Calu3 (cell line): ENCODE measurements at regions not wholly inside any gene's neighbourhood (a gene's known extent, or its start where the extent isn't known, plus 50 kb on each side); places are given as distances from the start of the nearest gene placed in this dataset.

ENCODE experiments used
- BruUV-seq: library from RNA; stranded (reverse); fragments of 400-500 nt; replicated peaks from 2 replicates; lab custom pipeline; 2021; lab: Mats Ljungman, UMichigan
- CTCF ChIA-PET: fragments of 300-600 bp; sonication (Branson Sonifier 250); formaldehyde crosslinking; loops from one replicate; lab custom pipeline; 2022; ENCODE audit warnings: antibody characterized with exemption; lab: Charles Lee
- DNase-seq: peaks from one replicate; pipeline ENCODE4 v3.0.0; 2022
- H3K27ac Mint-ChIP-seq: one replicate; pipeline ENCODE4 v1.8.0; 2022; ENCODE audit warnings: mixed read lengths; ENCODE audit not compliant: unreplicated experiment
- H3K27me3 Mint-ChIP-seq: one replicate; pipeline ENCODE4 v1.8.0; 2022; ENCODE audit warnings: mixed read lengths; ENCODE audit not compliant: unreplicated experiment
- H3K36me3 Mint-ChIP-seq: one replicate; pipeline ENCODE4 v1.8.0; 2022; ENCODE audit warnings: mild to moderate bottlenecking, moderate library complexity, mixed read lengths; ENCODE audit not compliant: insufficient read depth, unreplicated experiment
- H3K4me1 Mint-ChIP-seq: one replicate; pipeline ENCODE4 v1.8.0; 2022; ENCODE audit warnings: mild to moderate bottlenecking, low read depth, mixed read lengths; ENCODE audit not compliant: unreplicated experiment
- H3K4me3 Mint-ChIP-seq: one replicate; pipeline ENCODE4 v1.8.0; 2022; ENCODE audit warnings: mild to moderate bottlenecking, low read depth, moderate library complexity, mixed read lengths; ENCODE audit not compliant: unreplicated experiment
- H3K9me3 Mint-ChIP-seq: one replicate; pipeline ENCODE4 v1.8.0; 2022; ENCODE audit warnings: low read depth, mixed read lengths; ENCODE audit not compliant: unreplicated experiment
- CTCF ChIP-seq: fragments of 200-600 bp; IDR thresholded peaks from one replicate; pipeline ENCODE4 v1.8.0; 2022; ENCODE audit warnings: antibody characterized with exemption; ENCODE audit not compliant: unreplicated experiment
- intact Hi-C: fragments of 100-400 bp; cut with micrococcal nuclease; formaldehyde crosslinking; loops from one replicate; pipeline ENCODE4 v1.10.0; 2022; ENCODE audit not compliant: unreplicated experiment

- intact Hi-C loops = no loop called here
- no TSS peak for BruUV-seq
- CTCF ChIA-PET = no interaction called here
- Mint-ChIP-seq H3K9me3 (no peaks in the 10 kb centered on the region), H3K36me3 (no peaks in the 10 kb centered on the region), H3K27ac (no peak overlapping the region), H3K4me3 (no peak overlapping the region), H3K4me1 (peaks cover 1% of the 10 kb centered on the region), H3K27me3 (no peaks in the 10 kb centered on the region)
- no peak for TF ChIP-seq CTCF
- no peak for DNase-seq
Observed at GRCh38 chr9:28207657-28208056, 634.4 kb upstream of the C9orf72 start.

- intact Hi-C loops = no loop called here
- Mint-ChIP-seq H3K36me3 (no peaks in the 10 kb centered on the region), H3K4me1 (peaks cover 8% of the 10 kb centered on the region), H3K27ac (no peak overlapping the region), H3K9me3 (no peaks in the 10 kb centered on the region), H3K4me3 (no peak overlapping the region), H3K27me3 (no peaks in the 10 kb centered on the region)
- CTCF ChIA-PET = no interaction called here
- no peak for DNase-seq
- no peak for TF ChIP-seq CTCF
- no TSS peak for BruUV-seq
Observed at GRCh38 chr9:28209130-28209529, 635.8 kb upstream of the C9orf72 start.

GRCh38 chr9:28212979-28213378, 639.7 kb upstream of the C9orf72 start:
- Mint-ChIP-seq H3K9me3 (no peaks in the 10 kb centered on the region), H3K4me1 (peaks cover 8% of the 10 kb centered on the region), H3K27me3 (no peaks in the 10 kb centered on the region), H3K36me3 (no peaks in the 10 kb centered on the region), H3K27ac (no peak overlapping the region), H3K4me3 (no peak overlapping the region)
- DNase-seq = no peak
- CTCF ChIA-PET = no interaction called here
- TF ChIP-seq CTCF = no peak
- no TSS peak for BruUV-seq
- intact Hi-C loops = no loop called here

GRCh38 chr9:28215536-28216299, 642.4 kb upstream of the C9orf72 start:
- Mint-ChIP-seq H3K9me3 (no peaks in the 10 kb centered on the region), H3K4me1 (peaks cover 8% of the 10 kb centered on the region), H3K27ac (no peak overlapping the region), H3K36me3 (no peaks in the 10 kb centered on the region), H3K4me3 (no peak overlapping the region), H3K27me3 (no peaks in the 10 kb centered on the region)
- BruUV-seq = no TSS peak
- no peak for TF ChIP-seq CTCF
- CTCF ChIA-PET = no interaction called here
- intact Hi-C loops = no loop called here
- no peak for DNase-seq
